Thyroid gland (tissue), 4 donors: ENCODE measurements at regions not wholly inside any gene's neighbourhood (a gene's known extent, or its start where the extent isn't known, plus 50 kb on each side); places are given as distances from the start of the nearest gene placed in this dataset.

Experiments
- CTCF ChIP-seq, 6 experiments: fragments of 200-600 bp in 3 of 6; fragments of 450-650 bp in 3 of 6; sonication (generic) in 3 of 6; IDR thresholded peaks; one replicate each; pipeline ENCODE4 v1.5.1; 2016 to 2019; ENCODE audit warnings: antibody characterized with exemption in 6 of 6, mild to moderate bottlenecking in 2 of 6, inconsistent platforms in 1 of 6, moderate library complexity in 1 of 6
- POLR2A ChIP-seq, 2 donors: fragments of 450-650 bp; IDR thresholded peaks; one replicate each; pipeline ENCODE4 v1.6.1; 2017; ENCODE audit warnings: antibody characterized with exemption in 2 of 2, mild to moderate bottlenecking in 2 of 2, moderate library complexity in 1 of 2

GRCh38 chr4:123301923-123302322 is 94.7 kb upstream of the SPRY1 start:
- no peak for TF ChIP-seq CTCF (IDR thresholded peaks at IDR 0.05)
- no peak for TF ChIP-seq POLR2A (IDR thresholded peaks at IDR 0.05)
